HepG2 (cell line): ENCODE measurements at regions not wholly inside any gene's neighbourhood (a gene's known extent, or its start where the extent isn't known, plus 50 kb on each side); places are given as distances from the start of the nearest gene placed in this dataset.

ENCODE experiments used
- ATAC-seq: fragments of 200-7000 bp; cut with Tn5 transposase; 3 replicates; pipeline ENCODE4 v1.9.1; 2020; ENCODE audit warnings: mild to moderate bottlenecking, moderate library complexity
- BruUV-seq: library from RNA; stranded (reverse); fragments of 400-500 nt; replicated peaks from 2 replicates; lab custom pipeline; 2021; lab: Mats Ljungman, UMichigan
- CTCF ChIA-PET: fragments of 300-600 bp; formaldehyde crosslinking; extraction: SDS; loops from one replicate; lab custom pipeline; 2021; ENCODE audit warnings: low total read pairs, inconsistent platforms, low intra/inter-chr PET ratio; lab: Yijun Ruan, JAX
- POLR2A ChIA-PET: fragments of 350-600 bp; sonication (Branson Sonifier 250); formaldehyde crosslinking; loops from one replicate; lab custom pipeline; 2020; ENCODE audit warnings: antibody characterized with exemption, inconsistent platforms; lab: Yijun Ruan, JAX
- DNase-seq: peaks from one replicate; pipeline ENCODE4 v3.0.0-alpha.2; 2015; ENCODE audit warnings: low spot score
- FAIRE-seq: peaks from 3 replicates; lab custom pipeline; 2011; peaks lifted over from hg19 to GRCh38; lab: Jason Lieb, UNC
- H2AFZ ChIP-seq: one replicate; pipeline ENCODE4 v1.6.1; 2011; ENCODE audit warnings: low read length, inconsistent platforms
- H3K27ac ChIP-seq: fragments of 300-600 bp; 3 replicates; pipeline ENCODE4 v1.8.0; 2011; ENCODE audit warnings: mixed run types, mild to moderate bottlenecking, mixed read lengths, low read length, inconsistent platforms; ENCODE audit not compliant: insufficient read depth; ENCODE audit errors: extremely low read length
- H3K27me3 ChIP-seq, 2 experiments: fragments of 200-600 bp in 1 of 2; 2 replicates in 1 of 2; 3 replicates in 1 of 2; pipeline versions ENCODE4 v1.6.0 to v1.8.0; 2011; ENCODE audit warnings: low read length in 2 of 2, mild to moderate bottlenecking in 2 of 2, moderate library complexity in 2 of 2, inconsistent platforms in 1 of 2; ENCODE audit not compliant: insufficient read depth in 2 of 2, control insufficient read depth in 1 of 2
- H3K36me3 ChIP-seq, 2 experiments: fragments of 200-600 bp in 1 of 2; replicated peaks in 1 of 2; 2 replicates in 1 of 2; 3 replicates in 1 of 2; pipeline versions ENCODE4 v1.5.1 to v1.8.0; 2011; ENCODE audit warnings: low read length in 2 of 2, inconsistent platforms in 1 of 2; ENCODE audit not compliant: insufficient read depth in 2 of 2, control insufficient read depth in 1 of 2
- H3K4me1 ChIP-seq: 2 replicates; pipeline ENCODE4 v1.5.1; 2012; ENCODE audit warnings: low read length, inconsistent platforms; ENCODE audit not compliant: insufficient read depth
- H3K4me2 ChIP-seq: 2 replicates; pipeline ENCODE4 v1.6.0; 2011; ENCODE audit warnings: low read depth, low read length, inconsistent platforms
- H3K4me3 ChIP-seq, 3 experiments: fragments of 200-600 bp in 1 of 3; sonication (generic), shearing (Covaris generic) in 1 of 3; replicated peaks in 1 of 3; 2 replicates each; pipeline ENCODE4 v1.5.1; 2011 to 2016; ENCODE audit warnings: low read length in 3 of 3, inconsistent platforms in 2 of 3, low read depth in 2 of 3, mild to moderate bottlenecking in 2 of 3, control low read depth in 1 of 3, mixed read lengths in 1 of 3; ENCODE audit not compliant: insufficient read depth in 1 of 3
- H3K79me2 ChIP-seq: one replicate; pipeline ENCODE4 v1.6.1; 2011; ENCODE audit warnings: low read length, inconsistent platforms; ENCODE audit not compliant: insufficient read depth
- H3K9ac ChIP-seq: 2 replicates; pipeline ENCODE4 v1.6.0; 2011; ENCODE audit warnings: mild to moderate bottlenecking, low read depth, low read length, inconsistent platforms; ENCODE audit not compliant: insufficient read depth
- H3K9me3 ChIP-seq: 2 replicates; pipeline ENCODE4 v1.5.1; 2012; ENCODE audit warnings: mild to moderate bottlenecking, low read length
- H4K20me1 ChIP-seq: 2 replicates; pipeline ENCODE4 v1.6.0; 2011; ENCODE audit warnings: inconsistent platforms, mild to moderate bottlenecking, low read length, moderate library complexity; ENCODE audit not compliant: insufficient read depth
- ADNP ChIP-seq: sonication (generic); formaldehyde crosslinking; IDR thresholded peaks from 2 replicates; pipeline ENCODE4 v1.4.0; 2020; ENCODE audit warnings: missing genetic modification reagents
- ARNT2 ChIP-seq: sonication (generic); formaldehyde crosslinking; IDR thresholded peaks from 2 replicates; pipeline ENCODE4 v1.8.0; 2022; ENCODE audit warnings: mild to moderate bottlenecking, low read depth, missing genetic modification reagents, moderate library complexity
- BORCS8-MEF2B ChIP-seq: sonication (generic); formaldehyde crosslinking; IDR thresholded peaks from 2 replicates; pipeline ENCODE4 v1.8.0; 2022; ENCODE audit warnings: mild to moderate bottlenecking, missing genetic modification reagents
- CEBPB ChIP-seq: IDR thresholded peaks from 2 replicates; pipeline ENCODE4 v1.6.1; 2011; ENCODE audit warnings: low read depth, low read length, improper control_type of control experiment, borderline replicate concordance
- HNF4G ChIP-seq, 2 experiments: sonication (generic) in 1 of 2; formaldehyde crosslinking in 1 of 2; IDR thresholded peaks; 2 replicates each; pipeline versions ENCODE4 v1.4.0 to v1.6.1; 2011 to 2020; ENCODE audit warnings: borderline replicate concordance in 2 of 2, low read depth in 2 of 2, mild to moderate bottlenecking in 2 of 2, low read length in 1 of 2, missing genetic modification reagents in 1 of 2, moderate library complexity in 1 of 2
- MEIS2 ChIP-seq: sonication (generic); formaldehyde crosslinking; IDR thresholded peaks from 2 replicates; pipeline ENCODE4 v1.9.0; 2021; ENCODE audit warnings: mild to moderate bottlenecking, missing genetic modification reagents
- NBN ChIP-seq: fragments of 450-650 bp; conservative IDR thresholded peaks from 2 replicates; pipeline ENCODE4 v1.6.1; 2017
- NRL ChIP-seq: sonication (generic); formaldehyde crosslinking; IDR thresholded peaks from 2 replicates; pipeline ENCODE4 v1.5.0; 2020; ENCODE audit warnings: missing genetic modification reagents, mild to moderate bottlenecking, moderate library complexity, borderline replicate concordance
- PAF1 ChIP-seq: IDR thresholded peaks from 2 replicates; pipeline ENCODE4 v1.6.1; 2016; ENCODE audit warnings: missing genetic modification reagents, missing compliant biosample characterization
- RNF2 ChIP-seq: fragments of 450-650 bp; conservative IDR thresholded peaks from 2 replicates; pipeline ENCODE4 v1.6.1; 2016; ENCODE audit warnings: low read depth
- SSRP1 ChIP-seq: IDR thresholded peaks from 2 replicates; pipeline ENCODE4 v1.6.1; 2016; ENCODE audit warnings: control low read depth
- TBX2 ChIP-seq: sonication (generic); formaldehyde crosslinking; IDR thresholded peaks from 2 replicates; pipeline ENCODE4 v1.5.0; 2020; ENCODE audit warnings: missing genetic modification reagents, mild to moderate bottlenecking, borderline replicate concordance
- ZBTB1 ChIP-seq: sonication (generic); formaldehyde crosslinking; IDR thresholded peaks from 2 replicates; pipeline ENCODE4 v1.4.0; 2020; ENCODE audit warnings: missing genetic modification reagents, borderline replicate concordance
- ZFP82 ChIP-seq: sonication (generic); formaldehyde crosslinking; IDR thresholded peaks from 2 replicates; pipeline ENCODE4 v1.5.1; 2020; ENCODE audit warnings: mild to moderate bottlenecking, missing genetic modification reagents, borderline replicate concordance
- ZNF44 ChIP-seq: sonication (generic); formaldehyde crosslinking; IDR thresholded peaks from 2 replicates; pipeline ENCODE4 v1.5.1; 2020; ENCODE audit warnings: mild to moderate bottlenecking, missing genetic modification reagents
- ZNF672 ChIP-seq: sonication (generic); formaldehyde crosslinking; IDR thresholded peaks from 2 replicates; pipeline ENCODE4 v1.8.1; 2022; ENCODE audit warnings: missing genetic modification reagents
- WGBS: methylation state at CpG from one replicate; pipeline ENCODE4 v1.1.6; 2017; ENCODE audit warnings: low lambda C conversion rate; 5-methylcytosine and 5-hydroxymethylcytosine counted together
- in situ Hi-C: cut with HindIII; loops from 2 replicates; pipeline ENCODE4 v1.10.0; 2017; ENCODE audit warnings: low pct_unique_long_range_greater_than_20kb; ENCODE audit not compliant: extremely low pct_ligation_motif_present
- intact Hi-C: fragments of 100-400 bp; cut with micrococcal nuclease; formaldehyde crosslinking; loops from one replicate; pipeline ENCODE4 v1.10.0; 2022; ENCODE audit not compliant: unreplicated experiment
- TF ChIP-seq, protein P1 (sequence below): sonication (generic); formaldehyde crosslinking; IDR thresholded peaks from 2 replicates; pipeline ENCODE4 v1.5.0; 2020; ENCODE audit warnings: mild to moderate bottlenecking, missing genetic modification reagents
- TF ChIP-seq, protein P2 (sequence below): IDR thresholded peaks from 2 replicates; pipeline ENCODE4 v1.6.1; 2016; ENCODE audit warnings: mild to moderate bottlenecking, missing biosample characterization, missing genetic modification reagents

GRCh38 chr6:41996997-41997396, 53.3 kb upstream of the TAF8 start:
- Histone ChIP-seq H3K9me3 (no peaks in the 10 kb centered on the region), H3K79me2 (no peaks in the 10 kb centered on the region), H3K27me3 (no peaks in the 10 kb centered on the region)
- BruUV-seq, result no TSS peak
- intact Hi-C loops, result no loop called here
- FAIRE-seq, result no peak
- TF ChIP-seq NRL (CRISPR knock-in tag) (no peak), MEIS2 (CRISPR knock-in tag) (no peak), ZBTB1 (CRISPR knock-in tag) (no peak), ZNF672 (CRISPR knock-in tag) (no peak), NBN (no peak), ARNT2 (CRISPR knock-in tag) (no peak), TBX2 (CRISPR knock-in tag) (peak; percentile 23; the same call in 1 of the 2 replicates), SSRP1 (no peak), ADNP (CRISPR knock-in tag) (no peak), HNF4G (IDR thresholded peaks at IDR 0.05; ENCODE audit: borderline replicate concordance, low read depth, low read length) (peak; percentile 48; the same call in 1 of the 2 replicates), HNF4G (CRISPR knock-in tag; IDR thresholded peaks at IDR 0.05; ENCODE audit: borderline replicate concordance, low read depth) (no peak), CEBPB (no peak), RNF2 (no peak), ZNF44 (CRISPR knock-in tag) (no peak), PAF1 (CRISPR knock-in tag) (no peak), BORCS8-MEF2B (CRISPR knock-in tag) (no peak), ZFP82 (CRISPR knock-in tag) (no peak)
- TF ChIP-seq, protein P1, sequence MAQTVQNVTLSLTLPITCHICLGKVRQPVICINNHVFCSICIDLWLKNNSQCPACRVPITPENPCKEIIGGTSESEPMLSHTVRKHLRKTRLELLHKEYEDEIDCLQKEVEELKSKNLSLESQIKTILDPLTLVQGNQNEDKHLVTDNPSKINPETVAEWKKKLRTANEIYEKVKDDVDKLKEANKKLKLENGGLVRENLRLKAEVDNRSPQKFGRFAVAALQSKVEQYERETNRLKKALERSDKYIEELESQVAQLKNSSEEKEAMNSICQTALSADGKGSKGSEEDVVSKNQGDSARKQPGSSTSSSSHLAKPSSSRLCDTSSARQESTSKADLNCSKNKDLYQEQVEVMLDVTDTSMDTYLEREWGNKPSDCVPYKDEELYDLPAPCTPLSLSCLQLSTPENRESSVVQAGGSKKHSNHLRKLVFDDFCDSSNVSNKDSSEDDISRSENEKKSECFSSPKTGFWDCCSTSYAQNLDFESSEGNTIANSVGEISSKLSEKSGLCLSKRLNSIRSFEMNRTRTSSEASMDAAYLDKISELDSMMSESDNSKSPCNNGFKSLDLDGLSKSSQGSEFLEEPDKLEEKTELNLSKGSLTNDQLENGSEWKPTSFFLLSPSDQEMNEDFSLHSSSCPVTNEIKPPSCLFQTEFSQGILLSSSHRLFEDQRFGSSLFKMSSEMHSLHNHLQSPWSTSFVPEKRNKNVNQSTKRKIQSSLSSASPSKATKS (CRISPR knock-in tag), result no peak
- TF ChIP-seq, protein P2, sequence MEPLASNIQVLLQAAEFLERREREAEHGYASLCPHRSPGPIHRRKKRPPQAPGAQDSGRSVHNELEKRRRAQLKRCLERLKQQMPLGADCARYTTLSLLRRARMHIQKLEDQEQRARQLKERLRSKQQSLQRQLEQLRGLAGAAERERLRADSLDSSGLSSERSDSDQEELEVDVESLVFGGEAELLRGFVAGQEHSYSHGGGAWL (CRISPR knock-in tag), result no peak
- TF ChIP-seq, all 625 proteins: peak for 2
- ChIA-PET POLR2A (no interaction called here), CTCF (no interaction called here)
- Histone ChIP-seq H4K20me1 (no peaks in the 10 kb centered on the region), H3K4me1 (peaks cover 12% of the 10 kb centered on the region), H2AFZ (no peak overlapping the region), H3K9ac (no peak overlapping the region), H3K4me3 (no peak overlapping the region), H3K4me2 (peak overlapping the region; percentile 8; the same call in 1 of the 2 replicates), H3K27ac (no peak overlapping the region), H3K36me3 (no peaks in the 10 kb centered on the region)
- ATAC-seq (peak; percentile 68), DNase-seq (peak; percentile 31)
- in situ Hi-C loops, result no loop called here
- WGBS, result 6% methylated on average over 2 of the region's 2 CpGs
